B cell (primary cell): ENCODE measurements at regions not wholly inside any gene's neighbourhood (a gene's known extent, or its start where the extent isn't known, plus 50 kb on each side); places are given as distances from the start of the nearest gene placed in this dataset.

Experiments used
- ATAC-seq: fragments of 200-7000 bp; cut with Tn5 transposase; one replicate; pipeline ENCODE4 v1.10.0; 2021; ENCODE audit warnings: low read depth, mild to moderate bottlenecking, moderate number of reproducible peaks, moderate library complexity
- CTCF ChIA-PET: fragments of 350-600 bp; sonication (Branson Sonifier 250); formaldehyde crosslinking; loops from one replicate; lab custom pipeline; 2021; ENCODE audit warnings: antibody characterized with exemption, inconsistent platforms; lab: Charles Lee
- POLR2A ChIA-PET: fragments of 350-600 bp; sonication (Branson Sonifier 250); formaldehyde crosslinking; loops from one replicate; lab custom pipeline; 2021; ENCODE audit warnings: antibody characterized with exemption; lab: Charles Lee
- DNase-seq: peaks from one replicate; pipeline ENCODE4 v3.0.0; 2013
- H2AFZ ChIP-seq: 2 replicates; pipeline ENCODE4 v1.6.1; 2012; ENCODE audit warnings: mild to moderate bottlenecking, low read depth, low read length; ENCODE audit not compliant: insufficient read depth, poor library complexity, severe bottlenecking
- H3K27ac ChIP-seq, 2 donors: 1 replicate in 1 of 2; 2 replicates in 1 of 2; pipeline ENCODE4 v1.5.1; 2012 to 2013; ENCODE audit warnings: low read length in 2 of 2, mild to moderate bottlenecking in 2 of 2, moderate library complexity in 1 of 2
- H3K27me3 ChIP-seq, 4 experiments: fragments of 200-600 bp in 1 of 4; sonication (generic) in 1 of 4; replicated peaks in 1 of 4; 1 replicate in 2 of 4; 2 replicates in 2 of 4; pipeline versions ENCODE4 v1.6.1 to v1.7.0; 2013 to 2016; ENCODE audit warnings: low read length in 3 of 4, mild to moderate bottlenecking in 2 of 4, mixed read lengths in 1 of 4, moderate library complexity in 1 of 4; ENCODE audit not compliant: insufficient read depth in 4 of 4, control insufficient read depth in 3 of 4; ENCODE audit errors: control extremely low read depth in 1 of 4
- H3K36me3 ChIP-seq, 2 experiments: replicated peaks in 1 of 2; 1 replicate in 1 of 2; 2 replicates in 1 of 2; pipeline versions ENCODE4 v1.6.1 to v1.7.1; 2013; ENCODE audit warnings: low read length in 1 of 2; ENCODE audit not compliant: insufficient read depth in 2 of 2, control insufficient read depth in 1 of 2; ENCODE audit errors: control extremely low read depth in 1 of 2, extremely low read depth in 1 of 2
- H3K4me1 ChIP-seq, 2 donors: fragments of 200-600 bp in 1 of 2; sonication (generic) in 1 of 2; 1 replicate in 1 of 2; 2 replicates in 1 of 2; pipeline versions ENCODE4 v1.5.1 to v1.6.1; 2013 to 2017; ENCODE audit warnings: low read length in 2 of 2; ENCODE audit not compliant: control insufficient read depth in 2 of 2, insufficient read depth in 2 of 2
- H3K4me2 ChIP-seq: replicated peaks from 2 replicates; pipeline ENCODE3; 2012; ENCODE audit warnings: mild to moderate bottlenecking, low read depth, low read length; ENCODE audit not compliant: poor library complexity, severe bottlenecking
- H3K4me3 ChIP-seq, 5 experiments: fragments of 200-600 bp in 1 of 5; sonication (generic) in 1 of 5; 1 replicate in 3 of 5; 2 replicates in 2 of 5; pipeline versions ENCODE4 v1.5.1 to v1.7.0; 2011 to 2016; ENCODE audit warnings: low read length in 4 of 5, mild to moderate bottlenecking in 4 of 5, low read depth in 2 of 5, control low read depth in 1 of 5, moderate library complexity in 1 of 5; ENCODE audit not compliant: insufficient read depth in 1 of 5; ENCODE audit errors: control extremely low read depth in 1 of 5, extremely low read depth in 1 of 5
- H3K79me2 ChIP-seq: fragments of 200-600 bp; sonication (generic); one replicate; pipeline ENCODE4 v1.6.0; 2016; ENCODE audit warnings: low read length; ENCODE audit not compliant: control insufficient read depth, insufficient read depth
- H3K9ac ChIP-seq: fragments of 200-600 bp; sonication (generic); 2 replicates; pipeline ENCODE4 v1.6.1; 2017; ENCODE audit warnings: mild to moderate bottlenecking, low read length, moderate library complexity
- H3K9me3 ChIP-seq, 3 donors: one replicate each; pipeline versions ENCODE4 v1.6.1 to v1.7.1; 2013; ENCODE audit warnings: low read length in 2 of 3; ENCODE audit not compliant: control insufficient read depth in 2 of 3, insufficient read depth in 1 of 3; ENCODE audit errors: control extremely low read depth in 1 of 3
- H4K20me1 ChIP-seq: 2 replicates; pipeline ENCODE4 v1.6.0; 2012; ENCODE audit warnings: mild to moderate bottlenecking, low read length; ENCODE audit not compliant: insufficient read depth, control insufficient read depth, poor library complexity, severe bottlenecking
- H3K27ac Mint-ChIP-seq: one replicate; pipeline ENCODE4 v1.8.0; 2021; ENCODE audit warnings: mixed read lengths
- H3K27me3 Mint-ChIP-seq: one replicate; pipeline ENCODE4 v1.8.0; 2021; ENCODE audit warnings: mixed read lengths
- H3K4me1 Mint-ChIP-seq: one replicate; pipeline ENCODE4 v1.8.0; 2021; ENCODE audit warnings: mixed read lengths
- H3K4me3 Mint-ChIP-seq: one replicate; pipeline ENCODE4 v1.8.0; 2021; ENCODE audit warnings: mixed read lengths
- H3K9me3 Mint-ChIP-seq: one replicate; pipeline ENCODE4 v1.8.0; 2022; ENCODE audit warnings: mixed read lengths; ENCODE audit not compliant: insufficient read depth
- CTCF ChIP-seq: fragments of 200-600 bp; IDR thresholded peaks from one replicate; pipeline ENCODE4 v1.8.0; 2022; ENCODE audit warnings: antibody characterized with exemption, mild to moderate bottlenecking
- EZH2 ChIP-seq: IDR thresholded peaks from 2 replicates; pipeline ENCODE4 v1.6.1; 2012; ENCODE audit warnings: borderline replicate concordance, low read depth, mild to moderate bottlenecking, moderate library complexity, low read length; ENCODE audit not compliant: insufficient read depth, poor library complexity, severe bottlenecking
- WGBS: methylation state at CpG from one replicate; pipeline ENCODE4 v1.1.5; 2013; ENCODE audit warnings: missing lambda C conversion rate; ENCODE audit not compliant: insufficient coverage; 5-methylcytosine and 5-hydroxymethylcytosine counted together
- intact Hi-C: fragments of 100-400 bp; cut with micrococcal nuclease; formaldehyde crosslinking; loops from one replicate; pipeline ENCODE4 v1.10.0; 2022

DNA sequence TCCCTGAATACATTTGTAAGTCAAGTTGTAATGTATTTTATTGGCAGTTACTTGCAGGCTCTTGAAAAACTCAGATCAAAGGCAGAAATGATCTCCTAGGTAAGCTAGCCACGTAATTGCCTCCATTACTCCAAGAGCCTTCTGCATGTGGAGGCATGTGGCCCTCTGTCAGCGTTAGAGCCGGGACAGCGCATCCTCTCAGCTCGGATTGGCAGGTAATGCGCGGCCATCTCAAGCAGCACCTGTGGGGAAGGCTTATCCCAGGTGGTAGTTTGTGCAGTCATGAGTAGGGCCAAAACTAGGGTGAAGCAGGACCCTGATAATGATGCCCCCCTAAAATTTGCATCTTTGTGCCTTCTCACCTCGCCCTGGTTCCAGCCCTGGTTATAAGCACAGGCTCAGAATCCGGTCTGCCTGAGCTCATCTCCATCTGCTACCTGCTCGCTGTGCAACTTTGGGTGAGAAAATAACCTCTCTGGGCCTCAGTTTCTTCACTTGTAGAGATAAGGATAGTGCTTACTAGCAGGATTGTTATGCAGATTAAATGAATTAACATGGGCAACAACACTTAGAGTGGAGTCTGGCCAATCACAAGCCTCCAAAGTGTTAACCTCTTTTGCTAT lies 157.5 kb upstream of the PMEPA1 start:
- Histone ChIP-seq H3K4me3 (no peak overlapping the region), H2AFZ (no peak overlapping the region), H3K79me2 (no peaks in the 10 kb centered on the region), H3K4me2 (no peak overlapping the region), H3K36me3 (no peaks in the 10 kb centered on the region), H3K27ac (no peak overlapping the region), H3K27me3 (peaks cover 0 to 25% (median 8%) of the 10 kb centered on the region in 4 experiments), H3K9me3 (peaks cover 0 to 13% (median 0%) of the 10 kb centered on the region in 3 donors), H3K4me1 (no peaks in the 10 kb centered on the region), H4K20me1 (no peaks in the 10 kb centered on the region), H3K9ac (no peak overlapping the region)
- Mint-ChIP-seq H3K27ac (no peak overlapping the region), H3K27me3 (peaks cover 50% of the 10 kb centered on the region), H3K4me3 (no peak overlapping the region), H3K9me3 (no peaks in the 10 kb centered on the region), H3K4me1 (no peaks in the 10 kb centered on the region)
- no peak for TF ChIP-seq CTCF
- TF ChIP-seq EZH2: no peak
- CTCF ChIA-PET: interaction anchor here (1.1 to 1.2 kb wide), 2 partner anchors 9 to 244 kb away, joined by 3 read pairs; no protein-coding TSS in a partner anchor
- no peak for ATAC-seq
- WGBS: 90% methylated on average over 10 of the region's 10 CpGs
- POLR2A ChIA-PET: no interaction called here
- intact Hi-C loops: no loop called here
- no peak for DNase-seq

DNA sequence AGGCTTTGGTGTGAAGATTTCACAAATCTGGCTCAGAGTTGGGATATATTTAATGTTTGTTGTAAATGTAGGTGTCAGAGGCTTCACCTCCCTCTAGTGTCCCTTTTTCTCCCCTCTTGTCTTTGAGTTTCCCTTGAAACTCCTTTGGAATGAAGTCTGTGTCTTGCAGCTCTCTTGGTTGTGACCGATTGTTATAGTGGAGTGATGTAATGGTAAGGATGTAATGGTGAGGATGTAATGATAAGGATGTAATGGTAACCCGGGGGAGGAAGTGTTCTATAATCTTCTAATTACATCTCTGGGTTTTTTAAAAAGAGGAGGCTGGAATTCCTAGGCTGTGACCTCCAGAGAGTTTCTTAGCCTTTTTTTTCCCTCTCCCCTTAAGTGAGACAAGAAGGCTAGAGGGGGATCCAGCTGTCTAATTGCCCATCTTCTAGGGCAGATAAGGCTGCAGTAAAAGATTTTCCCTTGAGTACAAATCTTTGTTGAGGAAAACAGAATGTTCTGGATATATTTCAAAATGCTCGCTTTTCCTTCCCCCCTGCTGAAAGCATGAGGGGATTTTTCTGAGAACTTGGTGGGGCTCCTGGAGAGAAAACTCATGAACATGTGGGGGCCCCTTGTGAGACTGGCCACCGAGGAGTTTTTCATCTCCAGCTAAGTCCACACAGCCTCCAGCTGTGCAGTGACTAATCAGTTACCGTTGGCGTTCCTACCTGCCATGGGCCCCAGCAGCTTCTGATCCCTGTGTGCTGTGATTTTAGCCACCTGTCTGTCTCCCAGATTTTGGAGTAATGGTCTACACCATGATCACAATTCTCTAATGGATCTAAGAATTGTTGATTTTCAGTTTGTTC lies 156.7 kb upstream of the PMEPA1 start:
- Histone ChIP-seq H3K9me3 (peaks cover 0 to 7% (median 0%) of the 10 kb centered on the region in 3 donors), H2AFZ (no peak overlapping the region), H3K79me2 (no peaks in the 10 kb centered on the region), H3K4me3 (no peak overlapping the region), H3K4me1 (no peaks in the 10 kb centered on the region), H3K4me2 (no peak overlapping the region), H3K9ac (no peak overlapping the region), H3K36me3 (no peaks in the 10 kb centered on the region), H4K20me1 (no peaks in the 10 kb centered on the region), H3K27me3 (peaks cover 0 to 25% (median 8%) of the 10 kb centered on the region in 4 experiments), H3K27ac (no peak overlapping the region)
- 20% methylated on average over 1 of the region's 6 CpGs for WGBS
- peaks cover 57% of the 10 kb centered on the region for H3K27me3 Mint-ChIP-seq
- intact Hi-C loops: no loop called here
- no peak overlapping the region for H3K27ac Mint-ChIP-seq
- H3K4me3 Mint-ChIP-seq: no peak overlapping the region
- POLR2A ChIA-PET: no interaction called here
- no peaks in the 10 kb centered on the region for H3K9me3 Mint-ChIP-seq
- CTCF ChIA-PET: interaction anchor here (1.2 kb wide), 1 partner anchor 244 kb away, joined by 3 read pairs; no protein-coding TSS in a partner anchor
- no peak for DNase-seq
- no peaks in the 10 kb centered on the region for H3K4me1 Mint-ChIP-seq
- ATAC-seq: no peak
- TF ChIP-seq CTCF (no peak), EZH2 (no peak)
